GM18517 (cell line): ENCODE measurements at regions not wholly inside any gene's neighbourhood (a gene's known extent, or its start where the extent isn't known, plus 50 kb on each side); places are given as distances from the start of the nearest gene placed in this dataset.

Experiments used
- ATAC-seq: cut with Tn5 transposase; IDR thresholded peaks from one replicate; pipeline ENCODE4 v1.9.1; 2021; ENCODE audit warnings: mild to moderate bottlenecking, moderate library complexity; ENCODE audit not compliant: unreplicated experiment

- ATAC-seq: no peak
Observed at GRCh38 chr4:45647823-45648222, 476.0 kb downstream of the GABRG1 start.

- no peak for ATAC-seq
Observed at GRCh38 chr4:45646885-45647590, 476.8 kb downstream of the GABRG1 start.

GRCh38 chr4:45640281-45640680 is 483.6 kb downstream of the GABRG1 start:
- no peak for ATAC-seq

- no peak for ATAC-seq
Observed at GRCh38 chr4:45638641-45639040, 485.2 kb downstream of the GABRG1 start.

GRCh38 chr4:45636175-45636574 is 487.7 kb downstream of the GABRG1 start:
- no peak for ATAC-seq

GRCh38 chr4:45629717-45630116 is 494.1 kb downstream of the GABRG1 start:
- no peak for ATAC-seq

- no peak for ATAC-seq
Observed at GRCh38 chr4:45621971-45622370, 501.9 kb downstream of the GABRG1 start.

GRCh38 chr4:45620808-45621207 is 503.0 kb downstream of the GABRG1 start:
- ATAC-seq: no peak

- ATAC-seq: no peak
Observed at GRCh38 chr4:45596379-45597101, 527.3 kb downstream of the GABRG1 start.

- ATAC-seq: no peak
Observed at GRCh38 chr4:45580334-45580733, 543.5 kb downstream of the GABRG1 start.

GRCh38 chr4:45578874-45579273 is 545.0 kb downstream of the GABRG1 start:
- ATAC-seq: no peak

GRCh38 chr4:45576275-45576674 is 547.6 kb downstream of the GABRG1 start:
- ATAC-seq: no peak

- ATAC-seq: no peak
Observed at GRCh38 chr4:45569619-45570018, 554.2 kb downstream of the GABRG1 start.

- no peak for ATAC-seq
Observed at GRCh38 chr4:45568694-45569093, 555.2 kb downstream of the GABRG1 start.

- no peak for ATAC-seq
Observed at GRCh38 chr4:45566896-45567603, 556.8 kb downstream of the GABRG1 start.

GRCh38 chr4:45554423-45554822 is 569.4 kb downstream of the GABRG1 start:
- no peak for ATAC-seq

- ATAC-seq: no peak
Observed at GRCh38 chr4:45550766-45551366, 573.0 kb downstream of the GABRG1 start.

GRCh38 chr4:45539142-45539814 is 584.6 kb downstream of the GABRG1 start:
- no peak for ATAC-seq

GRCh38 chr4:45530498-45530897 is 593.4 kb downstream of the GABRG1 start:
- ATAC-seq: no peak

GRCh38 chr4:45527160-45527559 is 596.7 kb downstream of the GABRG1 start:
- no peak for ATAC-seq

GRCh38 chr4:45518832-45519231 is 605.0 kb downstream of the GABRG1 start:
- ATAC-seq: no peak
